Smooth muscle cell (in vitro differentiated cells): ENCODE measurements at regions not wholly inside any gene's neighbourhood (a gene's known extent, or its start where the extent isn't known, plus 50 kb on each side); places are given as distances from the start of the nearest gene placed in this dataset.

ENCODE experiments used
- DNase-seq: peaks from one replicate; lab custom pipeline; 2025; ENCODE audit not compliant: unreplicated experiment; lab: John Stamatoyannopoulos, UW
- H2AFZ ChIP-seq: fragments of 200-600 bp; sonication (generic); 2 replicates; pipeline ENCODE4 v1.6.0; 2016; ENCODE audit warnings: antibody characterized with exemption, low read depth, mild to moderate bottlenecking
- H3F3A ChIP-seq: fragments of 200-600 bp; sonication (generic); 2 replicates; pipeline ENCODE4 v1.6.0; 2017; ENCODE audit warnings: antibody characterized with exemption, low read depth
- H3K27ac ChIP-seq: fragments of 200-600 bp; sonication (generic); 2 replicates; pipeline ENCODE4 v1.5.1; 2016; ENCODE audit warnings: low read depth, mild to moderate bottlenecking
- H3K27me3 ChIP-seq: fragments of 200-600 bp; sonication (generic); 2 replicates; pipeline ENCODE4 v1.6.1; 2016; ENCODE audit warnings: low read depth, mild to moderate bottlenecking
- H3K36me3 ChIP-seq: fragments of 200-600 bp; sonication (generic); 2 replicates; pipeline ENCODE4 v1.5.1; 2016; ENCODE audit warnings: low read depth
- H3K4me1 ChIP-seq: fragments of 200-600 bp; sonication (generic); 2 replicates; pipeline ENCODE4 v1.5.1; 2016; ENCODE audit warnings: low read depth
- H3K4me2 ChIP-seq: fragments of 200-600 bp; sonication (generic); 2 replicates; pipeline ENCODE4 v1.6.0; 2016; ENCODE audit warnings: mild to moderate bottlenecking
- H3K4me3 ChIP-seq: fragments of 200-600 bp; sonication (generic); 2 replicates; pipeline ENCODE4 v1.5.1; 2016; ENCODE audit warnings: mild to moderate bottlenecking
- H3K79me2 ChIP-seq: fragments of 200-600 bp; sonication (generic); 2 replicates; pipeline ENCODE4 v1.6.0; 2016; ENCODE audit warnings: low read depth, mild to moderate bottlenecking
- H3K9ac ChIP-seq: fragments of 200-600 bp; sonication (generic); 2 replicates; pipeline ENCODE4 v1.6.0; 2016; ENCODE audit warnings: low read depth
- H3K9me3 ChIP-seq: fragments of 200-600 bp; sonication (generic); replicated peaks from 2 replicates; pipeline ENCODE4 v1.5.1; 2016; ENCODE audit warnings: low read depth
- H4K20me1 ChIP-seq: fragments of 200-600 bp; sonication (generic); 2 replicates; pipeline ENCODE4 v1.6.0; 2016; ENCODE audit warnings: low read depth
- WGBS: methylation state at CpG from one replicate; pipeline ENCODE4 v1.1.7; 2016; ENCODE audit warnings: low lambda C conversion rate; 5-methylcytosine and 5-hydroxymethylcytosine counted together
- TF ChIP-seq, protein P1 (sequence below): fragments of 200-600 bp; sonication (generic); IDR thresholded peaks from 2 replicates; pipeline ENCODE4 v1.5.1; 2017; ENCODE audit warnings: borderline replicate concordance, mild to moderate bottlenecking, antibody characterized with exemption; ENCODE audit not compliant: insufficient read depth, poor library complexity, severe bottlenecking

DNA sequence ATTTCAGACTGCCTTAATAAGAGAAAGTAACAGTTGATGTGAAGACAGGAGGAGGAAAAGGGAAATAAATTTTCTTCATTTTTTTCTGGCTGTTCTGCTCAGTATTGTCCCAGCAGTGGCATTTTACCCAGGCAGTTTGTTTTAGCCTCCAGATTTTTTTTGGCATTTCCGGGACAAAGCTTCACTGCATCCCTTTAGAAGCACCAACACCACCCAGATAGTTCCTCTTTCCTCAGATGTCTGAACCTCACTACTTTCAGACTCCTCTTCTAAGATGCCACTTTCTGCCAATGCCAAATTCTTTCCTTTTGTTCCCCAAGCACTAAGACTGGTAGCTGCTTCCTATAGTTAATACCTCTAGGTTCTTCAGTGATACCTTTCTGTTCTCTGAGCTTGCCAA, 480.1 kb upstream of the SLC10A2 start:
- Histone ChIP-seq H3K4me1 (no peaks in the 10 kb centered on the region), H3K9ac (no peak overlapping the region), H4K20me1 (no peaks in the 10 kb centered on the region), H2AFZ (no peak overlapping the region), H3K27ac (no peak overlapping the region), H3K4me2 (no peak overlapping the region), H3K36me3 (no peaks in the 10 kb centered on the region), H3K4me3 (no peak overlapping the region), H3K79me2 (no peaks in the 10 kb centered on the region), H3F3A (no peaks in the 10 kb centered on the region), H3K27me3 (no peaks in the 10 kb centered on the region), H3K9me3 (no peaks in the 10 kb centered on the region)
- 100% methylated on average over 1 of the region's 1 CpG for WGBS
- no peak for DNase-seq
- TF ChIP-seq, protein P1, sequence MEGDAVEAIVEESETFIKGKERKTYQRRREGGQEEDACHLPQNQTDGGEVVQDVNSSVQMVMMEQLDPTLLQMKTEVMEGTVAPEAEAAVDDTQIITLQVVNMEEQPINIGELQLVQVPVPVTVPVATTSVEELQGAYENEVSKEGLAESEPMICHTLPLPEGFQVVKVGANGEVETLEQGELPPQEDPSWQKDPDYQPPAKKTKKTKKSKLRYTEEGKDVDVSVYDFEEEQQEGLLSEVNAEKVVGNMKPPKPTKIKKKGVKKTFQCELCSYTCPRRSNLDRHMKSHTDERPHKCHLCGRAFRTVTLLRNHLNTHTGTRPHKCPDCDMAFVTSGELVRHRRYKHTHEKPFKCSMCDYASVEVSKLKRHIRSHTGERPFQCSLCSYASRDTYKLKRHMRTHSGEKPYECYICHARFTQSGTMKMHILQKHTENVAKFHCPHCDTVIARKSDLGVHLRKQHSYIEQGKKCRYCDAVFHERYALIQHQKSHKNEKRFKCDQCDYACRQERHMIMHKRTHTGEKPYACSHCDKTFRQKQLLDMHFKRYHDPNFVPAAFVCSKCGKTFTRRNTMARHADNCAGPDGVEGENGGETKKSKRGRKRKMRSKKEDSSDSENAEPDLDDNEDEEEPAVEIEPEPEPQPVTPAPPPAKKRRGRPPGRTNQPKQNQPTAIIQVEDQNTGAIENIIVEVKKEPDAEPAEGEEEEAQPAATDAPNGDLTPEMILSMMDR: no peak

DNA sequence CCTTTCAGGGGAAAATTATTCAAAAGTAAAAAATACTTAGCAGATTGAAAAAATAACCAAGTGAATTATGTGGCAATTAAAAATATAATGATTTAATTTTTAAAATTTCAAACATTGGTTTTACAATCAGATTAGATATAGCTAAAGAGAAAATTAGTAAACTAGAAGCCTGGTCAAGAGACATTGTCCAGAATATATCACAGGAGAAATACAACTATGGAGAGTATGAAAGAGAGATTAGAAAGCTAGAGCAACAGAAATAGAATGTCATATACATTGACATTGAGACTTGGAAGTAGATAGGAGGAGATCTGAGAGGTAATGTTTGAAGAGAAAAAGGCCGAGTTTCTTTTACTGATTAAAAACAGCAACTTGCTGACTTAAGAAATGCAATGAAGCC, 476.4 kb upstream of the SLC10A2 start:
- H3K9ac ChIP-seq: no peak overlapping the region
- no peak overlapping the region for H2AFZ ChIP-seq
- no peak overlapping the region for H3K4me3 ChIP-seq
- no peak overlapping the region for H3K4me2 ChIP-seq
- H3K9me3 ChIP-seq: no peaks in the 10 kb centered on the region
- no peaks in the 10 kb centered on the region for H4K20me1 ChIP-seq
- H3K27me3 ChIP-seq: no peaks in the 10 kb centered on the region
- no peak for DNase-seq
- H3K79me2 ChIP-seq: no peaks in the 10 kb centered on the region
- no peaks in the 10 kb centered on the region for H3F3A ChIP-seq
- TF ChIP-seq, protein P1: no peak
- no peak overlapping the region for H3K27ac ChIP-seq
- peaks cover 4% of the 10 kb centered on the region for H3K4me1 ChIP-seq
- WGBS: 0% methylated on average over 1 of the region's 1 CpG
- no peaks in the 10 kb centered on the region for H3K36me3 ChIP-seq

- 94% methylated on average over 1 of the region's 1 CpG for WGBS
- H3K4me1 ChIP-seq: peaks cover 4% of the 10 kb centered on the region
- no peak overlapping the region for H3K4me2 ChIP-seq
- no peak overlapping the region for H3K4me3 ChIP-seq
- no peak overlapping the region for H2AFZ ChIP-seq
- TF ChIP-seq, protein P1: no peak
- no peaks in the 10 kb centered on the region for H4K20me1 ChIP-seq
- H3F3A ChIP-seq: no peaks in the 10 kb centered on the region
- H3K27ac ChIP-seq: no peak overlapping the region
- no peak overlapping the region for H3K9ac ChIP-seq
- no peaks in the 10 kb centered on the region for H3K27me3 ChIP-seq
- no peaks in the 10 kb centered on the region for H3K36me3 ChIP-seq
- no peaks in the 10 kb centered on the region for H3K9me3 ChIP-seq
- H3K79me2 ChIP-seq: no peaks in the 10 kb centered on the region
- no peak for DNase-seq
Observed at GRCh38 chr13:103540382-103540765, 474.2 kb upstream of the SLC10A2 start.

GRCh38 chr13:103539721-103540381, 473.6 kb upstream of the SLC10A2 start:
- Histone ChIP-seq H2AFZ (no peak overlapping the region), H3K36me3 (no peaks in the 10 kb centered on the region), H3K4me3 (no peak overlapping the region), H3K9me3 (no peaks in the 10 kb centered on the region), H3K27ac (no peak overlapping the region), H3F3A (no peaks in the 10 kb centered on the region), H3K4me2 (no peak overlapping the region), H3K9ac (no peak overlapping the region), H3K27me3 (no peaks in the 10 kb centered on the region), H4K20me1 (no peaks in the 10 kb centered on the region), H3K4me1 (peaks cover 4% of the 10 kb centered on the region), H3K79me2 (no peaks in the 10 kb centered on the region)
- DNase-seq: no peak
- TF ChIP-seq, protein P1: no peak
- WGBS: 93% methylated on average over 4 of the region's 4 CpGs
